A673 (cell line): ENCODE measurements at regions not wholly inside any gene's neighbourhood (a gene's known extent, or its start where the extent isn't known, plus 50 kb on each side); places are given as distances from the start of the nearest gene placed in this dataset.

Source experiments
- BruUV-seq: library from RNA; stranded (reverse); fragments of 400-500 nt; replicated peaks from 2 replicates; lab custom pipeline; 2021; lab: Mats Ljungman, UMichigan
- CTCF ChIA-PET: fragments of 300-600 bp; sonication (Branson Sonifier 250); formaldehyde crosslinking; loops from one replicate; lab custom pipeline; 2022; ENCODE audit warnings: antibody characterized with exemption; lab: Charles Lee
- POLR2A ChIA-PET: fragments of 300-600 bp; sonication (Branson Sonifier 250); formaldehyde crosslinking; loops from one replicate; lab custom pipeline; 2022; ENCODE audit warnings: antibody characterized with exemption; ENCODE audit not compliant: low non-redundant PET; lab: Charles Lee
- DNase-seq: peaks from one replicate; pipeline ENCODE4 v3.0.0-alpha.2; 2015; ENCODE audit warnings: low spot score
- H3K27ac ChIP-seq: fragments of 200-600 bp; sonication (generic); 2 replicates; pipeline ENCODE4 v1.5.1; 2016; ENCODE audit warnings: mixed run types, low read depth, mild to moderate bottlenecking, mixed read lengths, antibody characterized with exemption, low read length; ENCODE audit not compliant: poor library complexity, severe bottlenecking
- H3K27me3 ChIP-seq: fragments of 200-600 bp; sonication (generic); replicated peaks from 2 replicates; pipeline ENCODE4 v1.6.1; 2017; ENCODE audit warnings: mixed run types, low read depth, mild to moderate bottlenecking, mixed read lengths, antibody characterized with exemption, low read length; ENCODE audit not compliant: insufficient read depth, poor library complexity
- H3K36me3 ChIP-seq: fragments of 200-600 bp; sonication (generic); 2 replicates; pipeline ENCODE4 v1.6.1; 2016; ENCODE audit warnings: mixed run types, mild to moderate bottlenecking, mixed read lengths, antibody characterized with exemption, low read length; ENCODE audit not compliant: insufficient read depth, poor library complexity, severe bottlenecking
- H3K4me1 ChIP-seq: fragments of 200-600 bp; sonication (generic); 2 replicates; pipeline ENCODE4 v1.6.1; 2017; ENCODE audit warnings: mixed run types, mild to moderate bottlenecking, mixed read lengths, antibody characterized with exemption, low read length; ENCODE audit not compliant: insufficient read depth, poor library complexity, severe bottlenecking
- H3K4me3 ChIP-seq: fragments of 200-600 bp; sonication (generic); 2 replicates; pipeline ENCODE4 v1.5.1; 2016; ENCODE audit warnings: low read depth, mixed run types, mild to moderate bottlenecking, mixed read lengths, low read length; ENCODE audit not compliant: poor library complexity, severe bottlenecking
- H3K9me3 ChIP-seq: fragments of 200-600 bp; sonication (generic); 2 replicates; pipeline ENCODE4 v1.6.1; 2016; ENCODE audit warnings: mixed run types, low read depth, mild to moderate bottlenecking, mixed read lengths, antibody characterized with exemption, low read length; ENCODE audit not compliant: poor library complexity, severe bottlenecking
- CTCF ChIP-seq: fragments of 300-800, 200-600 bp; sonication (generic); conservative IDR thresholded peaks from 2 replicates; pipeline ENCODE4 v1.5.1; 2017; ENCODE audit warnings: low read depth, mild to moderate bottlenecking, antibody characterized with exemption, low read length, moderate library complexity, mixed read lengths
- EZH2 ChIP-seq: fragments of 200-600 bp; sonication (generic); IDR thresholded peaks from 2 replicates; pipeline ENCODE4 v1.6.1; 2017; ENCODE audit warnings: borderline replicate concordance, low read depth, mild to moderate bottlenecking, mixed read lengths, antibody characterized with exemption, low read length; ENCODE audit not compliant: poor library complexity, severe bottlenecking
- intact Hi-C: fragments of 100-400 bp; cut with micrococcal nuclease; formaldehyde crosslinking; loops from one replicate; pipeline ENCODE4 v1.10.0; 2022; ENCODE audit not compliant: unreplicated experiment

GRCh38 chr2:23171108-23171507 is 213.9 kb upstream of the KLHL29 start:
- POLR2A ChIA-PET = no interaction called here
- no peak for TF ChIP-seq CTCF
- TF ChIP-seq EZH2 = no peak
- H3K4me3 ChIP-seq = no peak overlapping the region
- H3K36me3 ChIP-seq = no peaks in the 10 kb centered on the region
- no peak overlapping the region for H3K27ac ChIP-seq
- no peak for DNase-seq
- peaks cover 16% of the 10 kb centered on the region for H3K27me3 ChIP-seq
- no peaks in the 10 kb centered on the region for H3K4me1 ChIP-seq
- CTCF ChIA-PET = no interaction called here
- intact Hi-C loops = no loop called here
- BruUV-seq = no TSS peak
- no peaks in the 10 kb centered on the region for H3K9me3 ChIP-seq

GRCh38 chr2:23178396-23178795 is 206.6 kb upstream of the KLHL29 start:
- Histone ChIP-seq H3K36me3 (no peaks in the 10 kb centered on the region), H3K9me3 (no peaks in the 10 kb centered on the region), H3K27ac (no peak overlapping the region), H3K27me3 (no peaks in the 10 kb centered on the region), H3K4me3 (no peak overlapping the region), H3K4me1 (no peaks in the 10 kb centered on the region)
- DNase-seq = no peak
- intact Hi-C loops = no loop called here
- POLR2A ChIA-PET = no interaction called here
- BruUV-seq = no TSS peak
- CTCF ChIA-PET = no interaction called here
- no peak for TF ChIP-seq EZH2
- no peak for TF ChIP-seq CTCF

- ChIA-PET CTCF (no interaction called here), POLR2A (no interaction called here)
- H3K27ac ChIP-seq = no peak overlapping the region
- DNase-seq = no peak
- H3K9me3 ChIP-seq = no peaks in the 10 kb centered on the region
- no peak overlapping the region for H3K4me3 ChIP-seq
- intact Hi-C loops = no loop called here
- H3K36me3 ChIP-seq = no peaks in the 10 kb centered on the region
- no peak for TF ChIP-seq EZH2
- no peak for TF ChIP-seq CTCF
- BruUV-seq = no TSS peak
- H3K4me1 ChIP-seq = no peaks in the 10 kb centered on the region
- peaks cover 24% of the 10 kb centered on the region for H3K27me3 ChIP-seq
These were observed 201.2 kb upstream of the KLHL29 start for GRCh38 chr2:23183733-23184132.
